ENCODE measurements at regions not wholly inside any gene's neighbourhood (a gene's known extent, or its start where the extent isn't known, plus 50 kb on each side); places are given as distances from the start of the nearest gene placed in this dataset.
"Not testable (repeated sequence)": the region's sequence is repeated elsewhere in the genome, so short reads cannot be mapped to it uniquely, and the experiment has no call there.

GRCh38 chr4:179163147-179163546 is 1720.9 kb upstream of the AGA start:
- no peak for DNase-seq

- DNase-seq = no peak
Observed at GRCh38 chr4:179164267-179164999, 1722.2 kb upstream of the AGA start.

GRCh38 chr4:179165000-179165738 is 1722.9 kb upstream of the AGA start:
- DNase-seq = no peak

- DNase-seq = no peak
Observed at GRCh38 chr4:179165862-179166261, 1723.6 kb upstream of the AGA start.

- DNase-seq = not testable (repeated sequence)
Observed at GRCh38 chr4:179170308-179170707, 1728.1 kb upstream of the AGA start.

GRCh38 chr4:179182741-179183140 is 1740.5 kb upstream of the AGA start:
- no peak for DNase-seq

- DNase-seq = no peak
Observed at GRCh38 chr4:179195887-179196286, 1753.7 kb upstream of the AGA start.

- no peak for DNase-seq
Observed at GRCh38 chr4:179196511-179196910, 1754.3 kb upstream of the AGA start.

GRCh38 chr4:179200681-179201080 is 1758.4 kb upstream of the AGA start:
- DNase-seq = no peak

- no peak for DNase-seq
Observed at GRCh38 chr4:179225594-179225993, 1783.4 kb upstream of the AGA start.

GRCh38 chr4:179248821-179249220 is 1806.6 kb upstream of the AGA start:
- no peak for DNase-seq

GRCh38 chr4:179268791-179269190 is 1826.6 kb upstream of the AGA start:
- DNase-seq = no peak

GRCh38 chr4:179272282-179272681 is 1830.0 kb upstream of the AGA start:
- no peak for DNase-seq

GRCh38 chr4:179278647-179279046 is 1836.4 kb upstream of the AGA start:
- DNase-seq = no peak

GRCh38 chr4:179285696-179286095 is 1843.5 kb upstream of the AGA start:
- no peak for DNase-seq

GRCh38 chr4:179291657-179292056 is 1849.4 kb upstream of the AGA start:
- DNase-seq = no peak

- no peak for DNase-seq
Observed at GRCh38 chr4:179292468-179292867, 1850.2 kb upstream of the AGA start.

GRCh38 chr4:179307297-179308136 is 1865.3 kb upstream of the AGA start:
- no peak for DNase-seq

- DNase-seq = no peak
Observed at GRCh38 chr4:179313823-179314222, 1871.6 kb upstream of the AGA start.

- no peak for DNase-seq
Observed at GRCh38 chr4:179325181-179325580, 1882.9 kb upstream of the AGA start.

GRCh38 chr4:179328627-179329026 is 1886.4 kb upstream of the AGA start:
- DNase-seq = no peak

- DNase-seq = no peak
Observed at GRCh38 chr4:179331362-179331761, 1889.1 kb upstream of the AGA start.

GRCh38 chr4:179344861-179345260 is 1902.6 kb upstream of the AGA start:
- no peak for DNase-seq

GRCh38 chr4:179352221-179352620 is 1910.0 kb upstream of the AGA start:
- DNase-seq = no peak
